Stimulated activated CD4-positive, alpha-beta T cell treated with anti-CD3 and anti-CD28 coated beads, TNF-alpha, amount 100 ng/mL, for 4 hours (primary cell): ENCODE measurements at regions not wholly inside any gene's neighbourhood (a gene's known extent, or its start where the extent isn't known, plus 50 kb on each side); places are given as distances from the start of the nearest gene placed in this dataset.

Experiments
- DNase-seq, 3 experiments: peaks; one replicate each; pipeline ENCODE4 v3.0.0-alpha.2; 2020; ENCODE audit warnings: low read depth in 3 of 3

- no peak for DNase-seq
Observed at GRCh38 chr1:29452463-29453230, 216.3 kb downstream of the PTPRU start.

DNA sequence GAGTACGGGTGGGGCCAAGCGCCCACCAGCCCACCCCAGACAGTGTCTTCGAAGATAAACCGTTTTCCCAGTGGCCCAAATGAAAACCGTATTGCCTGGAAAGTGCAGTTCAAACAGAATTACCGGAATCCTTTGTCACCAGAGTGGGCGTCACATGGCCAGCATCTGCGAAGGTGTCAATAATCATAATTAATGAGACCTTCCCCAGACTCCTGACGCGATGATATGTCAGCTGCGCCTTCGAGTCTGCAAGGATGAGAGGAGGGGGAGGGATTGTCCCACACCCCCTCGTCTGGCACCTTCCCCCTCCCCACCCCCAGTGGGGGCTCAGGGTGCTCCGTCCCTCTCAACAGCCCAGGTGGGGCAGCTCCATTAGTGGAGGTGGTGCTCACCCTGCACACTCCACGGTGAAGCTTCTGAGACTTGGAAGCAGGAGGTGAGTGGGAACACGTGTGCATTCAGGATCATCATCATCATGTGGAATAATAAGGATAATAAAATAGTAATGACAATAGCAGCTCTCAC lies 215.1 kb downstream of the PTPRU start:
- no peak for DNase-seq

- no peak for DNase-seq
Observed at GRCh38 chr1:29450591-29450990, 214.3 kb downstream of the PTPRU start.

GRCh38 chr1:29448456-29449235 lies 212.3 kb downstream of the PTPRU start:
- DNase-seq, result no peak

- DNase-seq, result no peak
Observed at GRCh38 chr1:29447368-29447767, 211.0 kb downstream of the PTPRU start.

DNA sequence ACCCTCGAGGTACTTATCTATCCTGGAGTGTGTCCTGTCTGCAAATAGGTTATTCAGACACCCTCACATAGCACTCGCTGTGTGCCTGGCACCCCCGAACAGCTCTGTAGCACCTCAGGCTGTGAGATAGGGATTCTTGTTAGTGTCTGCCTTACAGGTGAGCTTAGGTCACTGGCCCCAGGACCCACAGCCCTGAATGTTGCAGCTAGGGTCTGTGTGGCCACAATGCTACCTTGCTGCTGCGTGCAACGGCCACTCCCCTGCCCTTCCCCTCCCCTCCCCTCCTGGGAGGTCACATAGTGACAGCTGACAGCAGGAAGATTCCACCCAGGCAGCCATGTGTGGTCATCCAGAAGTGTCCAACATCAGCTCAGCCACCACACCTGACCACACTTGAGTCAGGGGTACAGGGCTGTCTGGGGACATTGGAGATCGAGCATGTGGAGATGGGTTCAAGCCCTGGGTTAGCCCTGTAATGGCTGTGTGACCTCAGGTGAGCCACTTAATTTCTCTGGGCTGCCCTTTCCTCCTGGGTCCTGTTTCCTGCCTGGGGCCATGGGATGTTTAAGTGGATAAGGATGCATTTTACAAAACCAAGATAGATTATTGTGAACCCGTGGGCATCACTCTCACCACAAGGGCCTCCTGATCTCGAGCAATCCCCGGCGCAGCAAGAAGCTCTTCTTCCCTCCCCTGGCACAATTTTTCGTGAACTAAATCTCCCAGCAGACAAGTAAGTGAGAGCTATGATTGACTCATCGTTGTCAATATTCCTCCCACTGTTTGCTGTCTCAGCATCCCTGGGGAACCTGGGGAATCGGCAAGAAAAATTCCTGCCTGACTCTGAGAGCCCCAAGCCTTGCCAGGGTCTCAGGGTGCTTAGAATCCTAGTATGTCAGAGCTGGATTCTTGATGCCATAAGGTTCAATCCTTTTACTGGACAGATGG lies 208.7 kb downstream of the PTPRU start:
- no peak for DNase-seq

DNA sequence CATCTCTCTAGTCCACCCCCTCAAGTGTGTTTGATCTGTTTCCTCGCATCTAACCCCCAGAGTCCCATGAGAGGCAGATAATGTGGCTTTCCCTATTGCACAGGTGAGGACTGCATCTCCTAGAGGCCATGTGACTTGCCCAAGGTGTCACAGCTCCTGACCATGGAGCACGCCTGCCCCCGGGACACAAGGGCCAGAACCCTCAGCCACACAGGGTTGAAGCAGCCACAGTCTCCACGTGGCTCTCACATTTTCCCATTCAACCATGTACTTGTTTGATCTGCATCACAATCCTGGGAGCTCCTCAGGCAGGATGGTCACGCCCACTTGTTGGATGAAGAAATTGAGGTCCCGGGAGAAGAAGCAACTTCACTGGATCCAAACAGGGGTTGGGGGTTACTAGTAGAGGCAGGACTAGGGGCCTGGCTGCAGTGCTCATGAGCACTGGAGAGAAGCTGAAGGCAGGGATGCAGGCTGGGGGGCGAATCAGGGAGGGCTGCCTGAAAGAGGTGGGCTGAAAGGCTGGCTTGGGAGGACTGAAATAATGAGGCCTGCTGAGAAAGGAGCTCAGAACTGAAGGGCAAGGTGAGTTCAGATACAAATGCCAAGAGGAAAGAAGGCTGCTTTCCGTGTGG lies 207.9 kb downstream of the PTPRU start:
- no peak for DNase-seq

DNA sequence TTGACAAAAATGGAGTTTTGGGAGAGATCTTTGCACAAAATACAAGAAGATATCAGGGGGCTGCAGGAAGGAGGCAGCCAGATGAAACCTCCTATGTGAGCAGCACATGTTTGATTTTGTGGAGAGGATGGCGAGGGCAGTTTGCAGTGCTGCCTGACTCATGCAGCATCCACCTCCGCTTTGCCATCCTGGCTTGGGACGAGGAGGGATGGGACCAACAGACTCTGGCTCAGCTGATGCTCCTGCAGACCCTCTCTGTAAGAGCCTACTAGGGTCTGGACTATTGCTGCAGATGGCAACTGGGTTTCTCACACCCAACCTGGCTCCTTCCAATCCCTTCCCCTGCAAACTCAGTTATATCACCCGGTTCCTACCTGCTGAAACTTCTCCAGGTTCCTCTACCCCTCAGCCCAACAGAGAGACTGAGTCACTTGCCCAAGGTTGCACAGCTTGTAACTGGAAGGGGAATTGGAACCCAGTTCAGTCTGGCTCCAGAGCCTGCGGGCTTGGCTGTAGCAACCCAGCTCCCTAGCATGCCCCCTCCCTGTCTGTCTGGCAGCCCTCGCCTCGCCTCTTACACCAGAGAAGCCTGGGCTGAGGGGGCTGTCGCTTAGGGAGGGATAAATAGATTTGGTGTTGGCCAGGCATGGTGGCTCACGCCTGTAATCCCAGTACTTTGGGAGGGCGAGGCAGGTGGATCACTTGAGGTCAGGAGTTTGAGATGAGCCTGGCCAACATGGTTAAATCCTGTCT lies 205.8 kb downstream of the PTPRU start:
- no peak for DNase-seq

GRCh38 chr1:29439615-29440014 lies 203.3 kb downstream of the PTPRU start:
- no peak for DNase-seq

DNA sequence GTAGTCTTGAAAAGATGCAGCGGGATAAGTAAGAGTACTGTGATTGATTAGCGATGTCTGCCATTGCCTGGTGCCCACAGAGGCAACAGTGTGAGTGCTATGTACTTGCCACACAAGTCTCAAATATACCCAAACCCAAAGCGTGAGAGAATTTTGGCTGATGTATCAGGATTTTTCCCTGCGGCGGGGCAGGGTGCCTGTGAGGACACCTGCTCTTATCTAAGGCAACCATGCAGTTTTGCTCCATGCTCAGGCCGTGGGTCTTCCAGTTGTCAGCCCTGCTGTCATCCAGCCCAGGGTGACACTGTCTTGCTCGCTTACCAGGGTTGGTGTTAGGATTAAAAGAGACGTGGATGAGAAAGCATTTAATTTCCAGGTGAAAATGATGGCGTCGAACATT lies 202.7 kb downstream of the PTPRU start:
- no peak for DNase-seq

GRCh38 chr1:29437946-29438345 lies 201.6 kb downstream of the PTPRU start:
- no peak for DNase-seq

- no peak for DNase-seq
Observed at GRCh38 chr1:29436181-29436785, 200.0 kb downstream of the PTPRU start.

GRCh38 chr1:29433830-29434229 lies 197.5 kb downstream of the PTPRU start:
- no peak for DNase-seq

GRCh38 chr1:29431138-29431537 lies 194.8 kb downstream of the PTPRU start:
- DNase-seq, result no peak

DNA sequence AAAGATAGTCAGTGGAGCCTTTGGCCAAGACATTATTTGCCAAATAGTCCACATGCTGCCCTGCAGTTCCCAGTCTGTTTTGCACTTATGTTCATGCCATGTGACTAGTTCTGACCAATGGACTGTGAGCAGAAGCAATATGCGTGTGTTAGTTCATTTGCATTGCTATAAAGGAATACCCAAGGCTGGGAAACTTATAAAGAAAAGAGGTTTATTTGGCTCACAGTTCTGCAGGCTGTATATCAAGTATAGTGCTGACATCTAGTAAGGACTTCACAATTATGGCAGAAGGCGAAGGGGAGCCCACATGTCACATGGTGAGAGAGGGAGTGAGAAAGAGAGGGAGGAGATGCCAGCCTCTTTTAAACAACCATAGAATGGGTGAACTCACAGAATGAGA lies 193.3 kb downstream of the PTPRU start:
- DNase-seq, result no peak

DNA sequence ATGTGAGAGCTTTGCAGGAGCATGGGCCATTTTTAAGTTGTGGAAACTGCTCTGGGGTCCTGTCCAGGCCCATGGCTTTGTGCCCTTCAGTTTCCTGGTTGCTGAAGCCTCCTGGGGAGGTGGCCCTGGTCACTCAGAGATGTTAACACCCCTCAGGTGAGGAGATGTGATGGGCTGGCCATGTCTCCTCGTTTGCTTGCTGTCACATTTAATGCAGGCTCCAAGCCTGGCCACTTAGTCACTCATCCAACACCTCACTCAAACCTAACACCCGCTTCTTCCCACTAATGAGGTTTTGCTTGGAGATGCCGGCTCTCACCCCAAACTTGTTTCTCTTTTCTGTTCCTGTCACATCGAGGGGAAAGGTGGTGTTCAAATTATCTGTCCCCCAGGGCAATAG lies 192.7 kb downstream of the PTPRU start:
- DNase-seq, result no peak

DNA sequence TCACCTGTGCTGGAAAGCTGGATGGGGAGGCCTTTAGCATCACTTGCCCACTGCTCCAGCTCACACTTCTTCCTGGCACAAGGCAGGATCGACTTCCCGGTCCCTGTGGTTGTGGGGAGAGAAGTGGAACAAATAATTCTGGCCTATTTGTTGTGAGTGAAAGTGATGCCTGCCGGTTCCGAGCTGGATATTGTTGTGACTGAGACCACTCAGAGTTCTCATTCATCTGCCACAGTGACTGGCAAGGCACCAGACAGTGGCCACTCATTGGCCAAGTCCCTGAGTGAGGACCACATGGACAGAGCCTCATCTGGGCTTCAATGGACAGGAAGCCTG lies 191.9 kb downstream of the PTPRU start:
- DNase-seq, result no peak

DNA sequence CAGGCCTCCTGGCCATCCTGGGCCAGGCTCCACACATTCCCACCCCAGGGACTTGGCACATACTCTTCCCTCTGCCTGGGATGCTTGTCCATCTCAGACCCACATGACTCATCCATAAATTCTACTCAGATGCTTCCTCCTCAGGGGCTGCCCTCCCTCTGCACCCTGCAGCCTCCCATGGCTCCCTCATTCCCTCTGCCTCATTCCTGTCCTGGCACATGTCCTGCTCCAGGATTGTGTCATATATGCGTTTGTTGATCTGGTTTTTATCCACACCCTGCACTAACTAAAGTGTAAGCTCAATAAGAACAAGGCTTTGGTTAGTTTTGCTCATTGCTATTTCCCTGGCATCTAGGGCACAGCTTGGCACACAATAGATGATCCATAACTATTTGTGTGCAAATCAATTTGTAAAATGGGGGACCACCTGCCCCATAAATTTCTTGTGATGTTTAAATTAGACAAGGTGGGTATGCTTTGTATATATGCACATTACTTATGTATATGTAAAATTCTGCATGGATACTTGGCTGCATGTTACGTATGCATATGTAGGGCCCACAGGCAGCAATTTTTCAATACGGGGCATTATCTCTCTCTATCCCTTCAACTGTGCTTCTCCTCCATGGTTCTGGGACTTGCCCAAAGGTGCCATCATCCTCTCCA lies 191.4 kb downstream of the PTPRU start:
- DNase-seq, result no peak

DNA sequence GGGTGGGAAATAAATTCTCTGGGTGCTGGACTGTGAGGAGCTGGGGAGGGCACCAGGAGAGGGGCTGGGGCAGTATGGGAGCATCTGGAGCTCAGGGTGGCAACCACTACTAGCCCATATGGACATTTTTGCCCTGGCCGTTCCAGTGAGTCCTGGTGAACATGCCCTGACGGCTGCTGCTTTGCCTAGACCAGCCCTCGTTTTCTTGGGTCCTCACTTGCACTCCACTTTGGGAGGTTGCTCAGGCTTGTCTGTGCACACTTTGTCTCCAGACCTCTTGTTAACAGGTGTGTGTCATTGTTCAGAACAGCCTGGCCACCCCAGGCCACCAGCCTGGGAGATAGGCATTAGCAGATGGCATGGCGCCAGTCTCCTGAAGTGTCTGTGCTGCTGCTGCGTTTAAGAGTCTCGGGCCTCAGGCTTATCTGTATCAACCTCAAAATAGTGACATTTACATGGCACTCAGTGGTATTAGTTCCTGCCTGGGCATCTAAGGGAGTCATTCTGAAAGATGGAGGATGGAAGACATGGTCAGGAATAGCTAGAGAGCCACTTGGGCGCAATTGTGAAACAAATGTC lies 190.5 kb downstream of the PTPRU start:
- no peak for DNase-seq
